Lung (tissue), 11 donors: ENCODE measurements at regions not wholly inside any gene's neighbourhood (a gene's known extent, or its start where the extent isn't known, plus 50 kb on each side); places are given as distances from the start of the nearest gene placed in this dataset.

ENCODE experiments used
- ATAC-seq: fragments of 200-7000 bp; cut with Tn5 transposase; one replicate; pipeline ENCODE4 v1.9.1; 2020; ENCODE audit warnings: moderate number of reproducible peaks; ENCODE audit not compliant: insufficient read depth, low FRiP score
- DNase-seq, 3 donors: peaks; one replicate each; pipeline ENCODE4 v3.0.0-alpha.2; 2013 to 2017
- H3K27ac ChIP-seq, 2 donors: one replicate each; pipeline ENCODE4 v1.5.1; 2013; ENCODE audit warnings: mild to moderate bottlenecking in 2 of 2, moderate library complexity in 2 of 2, control low read depth in 1 of 2, inconsistent platforms in 1 of 2, low read depth in 1 of 2, low read length in 1 of 2
- H3K27me3 ChIP-seq, 3 donors: one replicate each; pipeline ENCODE4 v1.5.1; 2013; ENCODE audit warnings: low read length in 2 of 3; ENCODE audit not compliant: control insufficient read depth in 3 of 3, insufficient read depth in 3 of 3
- H3K36me3 ChIP-seq, 4 donors: one replicate each; pipeline ENCODE4 v1.5.1; 2013; ENCODE audit warnings: low read length in 4 of 4, mild to moderate bottlenecking in 1 of 4, moderate library complexity in 1 of 4; ENCODE audit not compliant: control insufficient read depth in 4 of 4, insufficient read depth in 4 of 4
- H3K4me1 ChIP-seq, 5 donors: one replicate each; pipeline ENCODE4 v1.5.1; 2013; ENCODE audit warnings: low read length in 5 of 5, mild to moderate bottlenecking in 2 of 5, moderate library complexity in 1 of 5; ENCODE audit not compliant: control insufficient read depth in 5 of 5, insufficient read depth in 5 of 5
- H3K4me3 ChIP-seq: one replicate; pipeline ENCODE4 v1.5.1; 2013; ENCODE audit warnings: mild to moderate bottlenecking, control low read depth, moderate library complexity
- H3K9ac ChIP-seq, 2 donors: one replicate each; pipeline ENCODE4 v1.5.1; 2013; ENCODE audit warnings: low read length in 2 of 2, control low read depth in 1 of 2; ENCODE audit not compliant: insufficient read depth in 1 of 2
- H3K9me3 ChIP-seq, 4 donors: one replicate each; pipeline ENCODE4 v1.5.1; 2013; ENCODE audit warnings: low read length in 3 of 4, mild to moderate bottlenecking in 1 of 4, moderate library complexity in 1 of 4; ENCODE audit not compliant: control insufficient read depth in 4 of 4, insufficient read depth in 3 of 4
- WGBS, 2 donors: extraction: QIAGEN DNeasy Blood & Tissue Kit; methylation state at CpG; one replicate each; pipeline ENCODE4 v1.1.7; 2013; 5-methylcytosine and 5-hydroxymethylcytosine counted together
- TF ChIP-seq, protein P1 (sequence below): IDR thresholded peaks from 2 replicates; pipeline ENCODE4 v1.5.1; 2012; ENCODE audit warnings: mild to moderate bottlenecking; ENCODE audit errors: control extremely low read depth, extremely low read depth
- donor health status: control.
- donor health status: control.
- donor health status: Bipolar disorder and iron deficiency.
- donor health status: healthy.
- donor health status: DM: yes; HTN: yes; CAD: no.

DNA sequence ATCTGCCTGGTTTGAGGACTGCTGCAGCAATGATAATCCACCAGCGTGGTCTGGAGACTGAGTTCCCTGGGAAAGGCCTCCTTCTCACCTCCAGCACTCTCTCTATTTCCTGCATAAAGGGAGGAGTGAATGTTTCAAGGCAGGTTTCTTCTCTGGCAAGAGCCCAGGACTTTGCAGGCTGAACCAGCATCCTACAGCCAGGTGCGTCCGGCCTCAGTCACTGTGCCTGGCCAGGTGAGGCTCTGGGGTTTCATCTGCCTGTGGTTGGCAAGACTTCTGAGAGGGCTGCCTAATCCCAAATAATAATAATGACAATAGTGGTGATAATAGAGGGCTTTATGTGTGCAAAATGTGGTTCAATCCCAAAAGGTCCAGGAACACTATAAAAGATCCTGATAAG is 269.0 kb upstream of the TBC1D5 start:
- DNase-seq (no peak), ATAC-seq (no peak)
- 92% methylated on average over 3 of the region's 3 CpGs for WGBS, 2 donors
- no peaks in the 10 kb centered on the region for H3K36me3 ChIP-seq
- TF ChIP-seq, protein P1, sequence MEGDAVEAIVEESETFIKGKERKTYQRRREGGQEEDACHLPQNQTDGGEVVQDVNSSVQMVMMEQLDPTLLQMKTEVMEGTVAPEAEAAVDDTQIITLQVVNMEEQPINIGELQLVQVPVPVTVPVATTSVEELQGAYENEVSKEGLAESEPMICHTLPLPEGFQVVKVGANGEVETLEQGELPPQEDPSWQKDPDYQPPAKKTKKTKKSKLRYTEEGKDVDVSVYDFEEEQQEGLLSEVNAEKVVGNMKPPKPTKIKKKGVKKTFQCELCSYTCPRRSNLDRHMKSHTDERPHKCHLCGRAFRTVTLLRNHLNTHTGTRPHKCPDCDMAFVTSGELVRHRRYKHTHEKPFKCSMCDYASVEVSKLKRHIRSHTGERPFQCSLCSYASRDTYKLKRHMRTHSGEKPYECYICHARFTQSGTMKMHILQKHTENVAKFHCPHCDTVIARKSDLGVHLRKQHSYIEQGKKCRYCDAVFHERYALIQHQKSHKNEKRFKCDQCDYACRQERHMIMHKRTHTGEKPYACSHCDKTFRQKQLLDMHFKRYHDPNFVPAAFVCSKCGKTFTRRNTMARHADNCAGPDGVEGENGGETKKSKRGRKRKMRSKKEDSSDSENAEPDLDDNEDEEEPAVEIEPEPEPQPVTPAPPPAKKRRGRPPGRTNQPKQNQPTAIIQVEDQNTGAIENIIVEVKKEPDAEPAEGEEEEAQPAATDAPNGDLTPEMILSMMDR: no peak
- H3K9ac ChIP-seq: no peak overlapping the region
- no peaks in the 10 kb centered on the region for H3K27me3 ChIP-seq
- no peak overlapping the region for H3K4me3 ChIP-seq
- H3K27ac ChIP-seq: no peak overlapping the region
- no peaks in the 10 kb centered on the region for H3K4me1 ChIP-seq
- no peaks in the 10 kb centered on the region for H3K9me3 ChIP-seq

DNA sequence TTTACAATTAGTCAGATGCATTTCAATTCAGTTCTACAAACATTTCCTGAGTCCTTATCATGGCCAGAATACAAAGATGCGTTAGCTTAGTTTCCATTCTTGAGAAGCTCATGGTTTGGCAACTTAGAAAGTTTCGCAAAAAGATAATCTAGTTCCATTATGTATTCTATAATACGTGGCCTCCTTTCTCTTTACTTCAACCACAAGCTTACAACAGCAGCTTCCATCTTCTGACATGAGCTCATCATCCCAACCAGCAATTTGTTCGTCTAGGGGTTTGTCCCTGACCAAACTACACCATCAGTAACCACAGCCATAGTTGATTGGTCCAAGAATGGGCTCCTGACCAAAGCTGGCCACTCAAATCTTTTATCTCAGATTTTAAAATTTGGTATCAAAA is 267.6 kb upstream of the TBC1D5 start:
- no peak for DNase-seq
- WGBS, 2 donors: 57 to 79% methylated on average over 4 of the region's 4 CpGs
- TF ChIP-seq, protein P1: no peak
- Histone ChIP-seq H3K4me1 (no peaks in the 10 kb centered on the region), H3K9ac (no peak overlapping the region), H3K4me3 (no peak overlapping the region), H3K27me3 (no peaks in the 10 kb centered on the region), H3K9me3 (no peaks in the 10 kb centered on the region), H3K27ac (no peak overlapping the region), H3K36me3 (no peaks in the 10 kb centered on the region)
- no peak for ATAC-seq

DNA sequence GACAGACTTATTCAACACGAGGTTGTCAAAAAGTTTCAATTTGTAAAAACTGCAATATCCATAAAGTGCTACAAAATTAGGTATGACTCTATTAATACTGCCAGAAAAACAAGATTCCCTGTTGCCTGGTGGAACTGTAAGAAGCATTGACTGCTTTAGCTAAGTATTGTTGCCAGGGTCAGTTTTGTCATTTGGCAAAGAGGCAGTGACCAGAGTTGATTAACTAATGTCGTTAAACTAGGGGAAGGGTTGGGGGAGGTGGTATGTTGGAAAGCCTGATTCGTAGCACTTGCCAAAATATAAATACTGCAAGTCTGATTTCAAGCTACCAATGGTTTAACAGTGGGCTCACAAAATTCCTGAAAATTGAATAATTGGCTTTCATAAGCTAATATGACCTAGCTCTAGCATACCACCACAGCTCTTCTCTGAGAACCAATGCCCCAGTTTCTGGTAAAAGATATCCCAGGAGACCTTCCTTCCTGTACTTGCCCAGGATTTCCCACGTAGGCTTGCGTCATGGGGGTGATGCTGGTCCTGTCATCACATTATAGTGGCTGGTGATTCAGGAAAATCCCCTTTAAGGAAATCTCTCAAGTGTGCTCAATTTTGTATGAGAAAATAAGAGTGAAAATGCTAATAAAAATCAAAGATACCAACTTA is 266.4 kb upstream of the TBC1D5 start:
- H3K36me3 ChIP-seq: no peaks in the 10 kb centered on the region
- H3K9ac ChIP-seq: no peak overlapping the region
- no peaks in the 10 kb centered on the region for H3K4me1 ChIP-seq
- no peaks in the 10 kb centered on the region for H3K9me3 ChIP-seq
- ATAC-seq (no peak), DNase-seq (no peak)
- WGBS, 2 donors: 64 to 77% methylated on average over 5 of the region's 5 CpGs
- no peaks in the 10 kb centered on the region for H3K27me3 ChIP-seq
- H3K4me3 ChIP-seq: no peak overlapping the region
- H3K27ac ChIP-seq: no peak overlapping the region
- TF ChIP-seq, protein P1: no peak

DNA sequence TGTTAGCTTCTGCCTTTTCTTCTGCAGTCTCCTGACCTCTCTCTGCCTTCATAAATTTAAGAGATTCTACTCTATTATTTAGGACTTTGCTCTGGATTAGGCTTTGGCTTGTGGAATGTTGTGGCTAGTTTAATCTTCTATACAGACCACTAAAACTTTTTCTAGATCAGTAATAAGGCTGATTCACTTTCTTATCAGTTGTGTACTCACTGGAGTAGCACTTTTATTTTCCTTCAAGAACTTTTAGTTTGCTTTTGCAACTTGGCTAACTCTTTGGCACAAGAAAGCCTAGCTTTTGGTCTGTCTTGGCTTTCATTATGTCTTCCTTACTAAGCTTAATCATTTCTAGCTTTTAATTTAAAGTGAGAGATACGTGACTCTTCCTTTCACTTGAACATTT is 265.5 kb upstream of the TBC1D5 start:
- H3K36me3 ChIP-seq: no peaks in the 10 kb centered on the region
- H3K27ac ChIP-seq: no peak overlapping the region
- no peaks in the 10 kb centered on the region for H3K27me3 ChIP-seq
- TF ChIP-seq, protein P1: no peak
- H3K4me1 ChIP-seq: no peaks in the 10 kb centered on the region
- WGBS, 2 donors: 69 to 84% methylated on average over 1 of the region's 1 CpG
- H3K4me3 ChIP-seq: no peak overlapping the region
- ATAC-seq (no peak), DNase-seq (no peak)
- H3K9ac ChIP-seq: no peak overlapping the region
- no peaks in the 10 kb centered on the region for H3K9me3 ChIP-seq
